Breast epithelium (tissue), 3 donors: ENCODE measurements at regions not wholly inside any gene's neighbourhood (a gene's known extent, or its start where the extent isn't known, plus 50 kb on each side); places are given as distances from the start of the nearest gene placed in this dataset.

Source experiments
- CTCF ChIP-seq, 3 donors: fragments of 450-650 bp; IDR thresholded peaks; one replicate each; pipeline ENCODE4 v1.5.1; 2016 to 2017; ENCODE audit warnings: antibody characterized with exemption in 3 of 3, mild to moderate bottlenecking in 3 of 3, moderate library complexity in 3 of 3
- POLR2A ChIP-seq: fragments of 450-650 bp; IDR thresholded peaks from one replicate; pipeline ENCODE4 v1.6.1; 2016; ENCODE audit warnings: antibody characterized with exemption, mild to moderate bottlenecking, moderate library complexity
- POLR2AphosphoS5 ChIP-seq, 3 donors: sonication (generic); formaldehyde crosslinking; IDR thresholded peaks; one replicate each; pipeline ENCODE4 v1.6.1; 2017; ENCODE audit warnings: antibody characterized with exemption in 3 of 3

GRCh38 chrX:89034679-89035078 is 287.7 kb downstream of the CPXCR1 start:
- TF ChIP-seq CTCF (IDR thresholded peaks at IDR 0.05): no peak
- TF ChIP-seq POLR2AphosphoS5 (IDR thresholded peaks at IDR 0.05): no peak
- TF ChIP-seq POLR2A: no peak
